Transverse colon (tissue), 4 donors: ENCODE measurements at regions not wholly inside any gene's neighbourhood (a gene's known extent, or its start where the extent isn't known, plus 50 kb on each side); places are given as distances from the start of the nearest gene placed in this dataset.

Source experiments
- EP300 ChIP-seq: sonication (generic); formaldehyde crosslinking; IDR thresholded peaks from one replicate; pipeline ENCODE4 v1.6.1; 2017; ENCODE audit warnings: antibody characterized with exemption, low read depth
- POLR2A ChIP-seq: fragments of 450-650 bp; IDR thresholded peaks from one replicate; pipeline ENCODE4 v1.6.1; 2016; ENCODE audit warnings: antibody characterized with exemption, mild to moderate bottlenecking, moderate library complexity
- POLR2AphosphoS5 ChIP-seq, 3 donors: sonication (generic); formaldehyde crosslinking; IDR thresholded peaks; one replicate each; pipeline ENCODE4 v1.6.1; 2016; ENCODE audit warnings: antibody characterized with exemption in 3 of 3
- TF ChIP-seq, protein P1 (sequence below), 5 experiments: fragments of 200-600 bp in 3 of 5; fragments of 450-650 bp in 2 of 5; sonication (generic) in 3 of 5; IDR thresholded peaks; 1 replicate in 2 of 5; 2 replicates in 3 of 5; pipeline ENCODE4 v1.5.1; 2016 to 2017; ENCODE audit warnings: antibody characterized with exemption in 5 of 5, inconsistent platforms in 3 of 5, mild to moderate bottlenecking in 2 of 5, moderate library complexity in 1 of 5

- TF ChIP-seq, protein P1, sequence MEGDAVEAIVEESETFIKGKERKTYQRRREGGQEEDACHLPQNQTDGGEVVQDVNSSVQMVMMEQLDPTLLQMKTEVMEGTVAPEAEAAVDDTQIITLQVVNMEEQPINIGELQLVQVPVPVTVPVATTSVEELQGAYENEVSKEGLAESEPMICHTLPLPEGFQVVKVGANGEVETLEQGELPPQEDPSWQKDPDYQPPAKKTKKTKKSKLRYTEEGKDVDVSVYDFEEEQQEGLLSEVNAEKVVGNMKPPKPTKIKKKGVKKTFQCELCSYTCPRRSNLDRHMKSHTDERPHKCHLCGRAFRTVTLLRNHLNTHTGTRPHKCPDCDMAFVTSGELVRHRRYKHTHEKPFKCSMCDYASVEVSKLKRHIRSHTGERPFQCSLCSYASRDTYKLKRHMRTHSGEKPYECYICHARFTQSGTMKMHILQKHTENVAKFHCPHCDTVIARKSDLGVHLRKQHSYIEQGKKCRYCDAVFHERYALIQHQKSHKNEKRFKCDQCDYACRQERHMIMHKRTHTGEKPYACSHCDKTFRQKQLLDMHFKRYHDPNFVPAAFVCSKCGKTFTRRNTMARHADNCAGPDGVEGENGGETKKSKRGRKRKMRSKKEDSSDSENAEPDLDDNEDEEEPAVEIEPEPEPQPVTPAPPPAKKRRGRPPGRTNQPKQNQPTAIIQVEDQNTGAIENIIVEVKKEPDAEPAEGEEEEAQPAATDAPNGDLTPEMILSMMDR (IDR thresholded peaks at IDR 0.05), result no peak
- TF ChIP-seq EP300 (no peak), POLR2AphosphoS5 (IDR thresholded peaks at IDR 0.05) (no peak), POLR2A (no peak)
Observed at GRCh38 chr12:125272383-125272933, 207.2 kb downstream of the AACS start.
